GM20000 (cell line): ENCODE measurements at regions not wholly inside any gene's neighbourhood (a gene's known extent, or its start where the extent isn't known, plus 50 kb on each side); places are given as distances from the start of the nearest gene placed in this dataset.

Source experiments
- DNase-seq: peaks from one replicate; pipeline ENCODE4 v3.0.0; 2012; ENCODE audit warnings: low spot score
- TF ChIP-seq, protein P1 (sequence below): IDR thresholded peaks from 2 replicates; pipeline ENCODE4 v1.5.1; 2012; ENCODE audit warnings: mild to moderate bottlenecking, control low read depth; ENCODE audit errors: extremely low read depth, missing control alignments

DNA sequence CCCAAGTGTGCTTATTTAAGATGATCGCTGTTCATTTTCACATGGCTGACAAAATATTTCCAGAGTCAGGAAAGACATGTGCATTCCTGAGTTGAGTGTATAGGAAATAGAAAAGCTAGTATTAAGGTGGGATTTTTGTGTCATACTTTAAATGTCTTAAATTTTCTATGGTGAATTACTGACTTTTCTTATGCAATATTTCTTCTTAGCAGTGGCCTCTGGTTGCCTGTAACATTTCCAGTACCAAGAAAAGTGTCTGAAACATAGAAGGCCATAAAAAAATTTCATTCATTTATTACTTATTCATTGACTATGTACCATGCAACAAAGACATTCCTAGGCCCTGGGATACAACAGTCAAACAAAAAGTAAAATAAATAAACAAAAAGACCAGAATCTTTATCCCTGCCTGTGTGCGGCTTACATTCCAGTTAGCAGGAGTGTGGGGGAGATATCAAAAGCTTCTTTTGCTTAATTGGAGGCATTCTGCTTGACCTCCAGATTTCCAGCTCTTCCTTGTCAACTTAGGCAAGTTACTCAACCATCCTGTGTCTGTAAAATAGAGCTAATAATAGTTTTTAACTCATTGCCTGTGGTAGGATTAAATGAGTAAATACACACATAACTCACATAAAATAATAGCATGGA, 216.3 kb upstream of the FLRT2 start:
- DNase-seq = no peak
- TF ChIP-seq, protein P1, sequence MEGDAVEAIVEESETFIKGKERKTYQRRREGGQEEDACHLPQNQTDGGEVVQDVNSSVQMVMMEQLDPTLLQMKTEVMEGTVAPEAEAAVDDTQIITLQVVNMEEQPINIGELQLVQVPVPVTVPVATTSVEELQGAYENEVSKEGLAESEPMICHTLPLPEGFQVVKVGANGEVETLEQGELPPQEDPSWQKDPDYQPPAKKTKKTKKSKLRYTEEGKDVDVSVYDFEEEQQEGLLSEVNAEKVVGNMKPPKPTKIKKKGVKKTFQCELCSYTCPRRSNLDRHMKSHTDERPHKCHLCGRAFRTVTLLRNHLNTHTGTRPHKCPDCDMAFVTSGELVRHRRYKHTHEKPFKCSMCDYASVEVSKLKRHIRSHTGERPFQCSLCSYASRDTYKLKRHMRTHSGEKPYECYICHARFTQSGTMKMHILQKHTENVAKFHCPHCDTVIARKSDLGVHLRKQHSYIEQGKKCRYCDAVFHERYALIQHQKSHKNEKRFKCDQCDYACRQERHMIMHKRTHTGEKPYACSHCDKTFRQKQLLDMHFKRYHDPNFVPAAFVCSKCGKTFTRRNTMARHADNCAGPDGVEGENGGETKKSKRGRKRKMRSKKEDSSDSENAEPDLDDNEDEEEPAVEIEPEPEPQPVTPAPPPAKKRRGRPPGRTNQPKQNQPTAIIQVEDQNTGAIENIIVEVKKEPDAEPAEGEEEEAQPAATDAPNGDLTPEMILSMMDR = no peak

GRCh38 chr14:85315290-85315689, 214.7 kb upstream of the FLRT2 start:
- DNase-seq = no peak
- TF ChIP-seq, protein P1 = no peak

GRCh38 chr14:85315733-85316290, 214.1 kb upstream of the FLRT2 start:
- no peak for DNase-seq
- TF ChIP-seq, protein P1 = no peak

DNA sequence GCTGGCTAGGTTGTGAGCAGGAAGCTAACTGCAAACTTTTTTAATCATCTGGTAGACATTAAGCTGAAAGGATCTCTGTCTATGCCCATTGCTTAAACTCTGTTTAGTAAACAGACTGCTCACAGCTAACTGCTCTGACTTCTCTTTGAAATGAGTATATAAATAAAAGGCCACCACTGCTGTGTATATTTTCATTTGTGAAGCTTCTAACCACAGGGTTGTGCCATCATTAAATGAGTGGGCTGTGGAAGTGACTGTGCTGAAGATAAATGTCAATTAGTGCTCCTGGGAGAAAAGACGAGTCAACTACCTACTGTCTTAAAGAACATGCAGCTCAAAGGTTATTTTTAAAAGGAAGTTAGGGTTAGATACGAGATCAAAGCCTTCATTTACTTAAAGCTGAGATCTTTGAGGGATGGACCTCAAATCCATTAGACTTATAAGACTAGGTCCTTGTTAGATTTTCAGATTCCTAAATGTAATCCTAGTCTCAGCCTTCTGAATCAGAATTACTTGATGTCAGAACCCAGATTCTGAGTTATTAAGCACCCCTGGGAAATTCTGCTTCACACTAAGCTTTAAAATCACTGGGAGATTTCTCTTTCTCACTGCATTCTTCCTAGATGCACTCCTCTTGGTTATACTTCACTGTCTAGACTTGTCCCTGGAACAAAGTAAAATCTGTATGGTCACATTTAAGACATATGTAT, 213.1 kb upstream of the FLRT2 start:
- no peak for DNase-seq
- TF ChIP-seq, protein P1 = no peak

DNA sequence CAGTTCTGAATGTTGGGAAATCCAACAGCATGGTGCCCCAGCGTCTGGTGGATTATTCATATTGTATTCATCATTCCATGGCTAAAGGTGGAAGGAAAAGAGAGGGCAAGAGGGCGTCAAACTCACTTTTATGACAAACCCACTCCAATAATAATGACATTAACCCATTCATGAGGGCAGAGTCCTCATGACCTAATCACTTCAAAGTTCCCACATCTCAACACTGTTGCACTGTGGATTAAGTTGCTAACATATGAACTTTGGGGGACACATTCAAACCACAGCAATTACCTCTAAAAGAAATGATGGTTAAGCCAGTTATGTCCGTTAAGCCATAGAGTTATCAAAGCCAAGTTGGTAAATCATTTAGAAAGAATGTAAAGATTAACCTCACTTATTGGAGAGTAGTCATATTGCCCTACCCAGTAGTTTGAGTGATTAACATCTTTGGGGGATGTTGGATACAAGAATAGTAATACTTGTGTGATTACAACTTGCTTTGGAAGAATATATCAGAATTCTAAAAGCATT, 212.4 kb upstream of the FLRT2 start:
- no peak for DNase-seq
- TF ChIP-seq, protein P1 = no peak

DNA sequence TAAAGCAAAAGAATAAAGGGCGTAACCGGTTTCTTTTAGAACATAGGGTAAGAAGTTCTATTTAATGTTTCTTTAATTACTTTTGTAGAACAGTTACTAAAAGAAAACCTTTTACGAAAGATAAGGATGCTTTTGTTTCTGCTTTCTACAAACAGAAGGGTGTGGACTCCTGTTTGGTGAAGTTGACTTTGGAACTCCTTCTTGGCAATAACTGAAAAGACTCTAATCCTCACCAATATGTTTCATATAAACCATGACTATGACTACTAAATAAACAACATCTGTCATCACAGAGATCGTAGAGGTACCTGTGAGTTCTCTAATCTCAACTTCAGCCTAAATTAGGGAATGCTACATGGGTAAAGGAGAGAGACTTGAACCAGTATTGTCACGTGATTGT, 210.8 kb upstream of the FLRT2 start:
- no peak for DNase-seq
- TF ChIP-seq, protein P1 = no peak

GRCh38 chr14:85319998-85320630, 209.8 kb upstream of the FLRT2 start:
- TF ChIP-seq, protein P1 = no peak
- DNase-seq = no peak
